H1 (cell line): ENCODE measurements at regions not wholly inside any gene's neighbourhood (a gene's known extent, or its start where the extent isn't known, plus 50 kb on each side); places are given as distances from the start of the nearest gene placed in this dataset.

Experiments used
- CTCF ChIA-PET: fragments of 300-600 bp; sonication (Branson Sonifier 250); formaldehyde crosslinking; loops from one replicate; lab custom pipeline; 2021; ENCODE audit not compliant: partially characterized antibody; lab: Charles Lee
- POLR2A ChIA-PET: fragments of 300-600 bp; sonication (Branson Sonifier 250); formaldehyde crosslinking; loops from one replicate; lab custom pipeline; 2021; ENCODE audit warnings: inconsistent platforms; ENCODE audit not compliant: partially characterized antibody; lab: Charles Lee
- DNase-seq, 2 experiments: peaks; one replicate each; pipeline versions ENCODE4 v3.0.0 to v3.0.0-alpha.2; 2010 to 2022; ENCODE audit warnings: low spot score in 2 of 2, low read depth in 1 of 2, mixed read lengths in 1 of 2
- FAIRE-seq: peaks from 2 replicates; lab custom pipeline; 2011; peaks lifted over from hg19 to GRCh38; lab: Jason Lieb, UNC
- H2AFZ ChIP-seq: 2 replicates; pipeline ENCODE4 v1.8.1; 2012; ENCODE audit warnings: low read length, inconsistent platforms
- H2AK5ac ChIP-seq: 2 replicates; pipeline ENCODE4 v1.6.1; 2013; ENCODE audit warnings: low read depth, low read length
- H2BK120ac ChIP-seq: replicated peaks from 2 replicates; pipeline ENCODE3; 2013; ENCODE audit warnings: low read depth, low read length, inconsistent platforms
- H2BK12ac ChIP-seq: 2 replicates; pipeline ENCODE4 v1.6.1; 2013; ENCODE audit warnings: low read depth, low read length
- H2BK15ac ChIP-seq: 2 replicates; pipeline ENCODE4 v1.6.1; 2013; ENCODE audit warnings: low read length
- H2BK20ac ChIP-seq: 2 replicates; pipeline ENCODE4 v1.6.1; 2013; ENCODE audit warnings: low read length
- H2BK5ac ChIP-seq: 2 replicates; pipeline ENCODE4 v1.6.1; 2013; ENCODE audit warnings: low read depth, low read length
- H3K14ac ChIP-seq: 2 replicates; pipeline ENCODE4 v1.6.1; 2013; ENCODE audit warnings: inconsistent platforms; ENCODE audit not compliant: insufficient read length
- H3K18ac ChIP-seq: 2 replicates; pipeline ENCODE4 v1.6.1; 2013; ENCODE audit warnings: low read length; ENCODE audit errors: extremely low read depth
- H3K23ac ChIP-seq: 2 replicates; pipeline ENCODE4 v1.6.1; 2013; ENCODE audit warnings: inconsistent platforms; ENCODE audit not compliant: insufficient read length
- H3K23me2 ChIP-seq: 2 replicates; pipeline ENCODE4 v1.6.1; 2013; ENCODE audit warnings: low read depth, low read length
- H3K27ac ChIP-seq: 2 replicates; pipeline ENCODE4 v1.6.1; 2011; ENCODE audit warnings: low read depth, low read length, inconsistent platforms
- H3K27me3 ChIP-seq, 4 experiments: replicated peaks in 1 of 4; 1 replicate in 1 of 4; 2 replicates in 3 of 4; pipeline versions ENCODE4 v1.6.1 to v1.8.1; 2011 to 2013; ENCODE audit warnings: low read length in 3 of 4, mild to moderate bottlenecking in 3 of 4, inconsistent platforms in 2 of 4, mixed read lengths in 2 of 4, moderate library complexity in 1 of 4; ENCODE audit not compliant: control insufficient read depth in 3 of 4, insufficient read depth in 3 of 4; ENCODE audit errors: extremely low read depth in 1 of 4
- H3K36me3 ChIP-seq, 4 experiments: 2 replicates each; pipeline versions ENCODE4 v1.6.1 to v1.8.1; 2011 to 2013; ENCODE audit warnings: mild to moderate bottlenecking in 4 of 4, low read length in 3 of 4, moderate library complexity in 2 of 4, control low read depth in 1 of 4, inconsistent platforms in 1 of 4; ENCODE audit not compliant: insufficient read depth in 4 of 4, control insufficient read depth in 2 of 4
- H3K4ac ChIP-seq: replicated peaks from 2 replicates; pipeline ENCODE3; 2013; ENCODE audit warnings: low read length, low read depth, mixed read lengths, inconsistent platforms; ENCODE audit not compliant: insufficient read length
- H3K4me1 ChIP-seq, 4 experiments: replicated peaks in 1 of 4; 1 replicate in 1 of 4; 2 replicates in 3 of 4; pipeline versions ENCODE4 v1.6.1 to v1.8.1; 2011 to 2013; ENCODE audit warnings: low read length in 3 of 4, inconsistent platforms in 2 of 4, mixed read lengths in 1 of 4; ENCODE audit not compliant: insufficient read depth in 4 of 4, control insufficient read depth in 3 of 4
- H3K4me2 ChIP-seq, 2 experiments: 2 replicates each; pipeline versions ENCODE4 v1.6.1 to v1.8.1; 2011 to 2013; ENCODE audit warnings: low read depth in 2 of 2, low read length in 2 of 2, control low read depth in 1 of 2, inconsistent platforms in 1 of 2, mild to moderate bottlenecking in 1 of 2; ENCODE audit not compliant: insufficient read depth in 1 of 2
- H3K4me3 ChIP-seq, 4 experiments: fragments of 200-600, 300-600 bp in 1 of 4; sonication (generic), shearing (Covaris generic), sonication (Bioruptor Twin) in 1 of 4; 2 replicates each; pipeline versions ENCODE4 v1.5.1 to v1.8.1; 2011 to 2016; ENCODE audit warnings: low read length in 4 of 4, low read depth in 3 of 4, control low read depth in 2 of 4, inconsistent platforms in 2 of 4, mild to moderate bottlenecking in 2 of 4, mixed read lengths in 1 of 4, moderate library complexity in 1 of 4; ENCODE audit not compliant: insufficient read depth in 2 of 4; ENCODE audit errors: extremely low read depth in 1 of 4
- H3K56ac ChIP-seq: replicated peaks from 2 replicates; pipeline ENCODE3; 2013; ENCODE audit warnings: low read depth, mild to moderate bottlenecking, mixed read lengths, low read length, inconsistent platforms; ENCODE audit not compliant: insufficient read length
- H3K79me1 ChIP-seq: 2 replicates; pipeline ENCODE4 v1.6.1; 2013; ENCODE audit warnings: low read depth, low read length, control low read depth
- H3K79me2 ChIP-seq, 2 experiments: 2 replicates each; pipeline versions ENCODE4 v1.6.1 to v1.8.1; 2012 to 2013; ENCODE audit warnings: low read length in 2 of 2, mild to moderate bottlenecking in 2 of 2, inconsistent platforms in 1 of 2; ENCODE audit not compliant: insufficient read depth in 2 of 2, control insufficient read depth in 1 of 2
- H3K9ac ChIP-seq, 4 experiments: replicated peaks in 1 of 4; 1 replicate in 1 of 4; 2 replicates in 3 of 4; pipeline versions ENCODE4 v1.6.1 to v1.8.1; 2011 to 2013; ENCODE audit warnings: low read depth in 3 of 4, low read length in 3 of 4, control low read depth in 2 of 4, mild to moderate bottlenecking in 2 of 4, moderate library complexity in 2 of 4, inconsistent platforms in 1 of 4; ENCODE audit errors: extremely low read depth in 1 of 4
- H3K9me3 ChIP-seq, 2 experiments: 2 replicates each; pipeline versions ENCODE4 v1.6.1 to v1.8.1; 2012 to 2013; ENCODE audit warnings: mild to moderate bottlenecking in 2 of 2, moderate library complexity in 2 of 2, control low read depth in 1 of 2, inconsistent platforms in 1 of 2, low read depth in 1 of 2, low read length in 1 of 2, mixed read lengths in 1 of 2; ENCODE audit not compliant: insufficient read depth in 2 of 2
- H4K20me1 ChIP-seq, 2 experiments: replicated peaks in 1 of 2; 2 replicates each; pipeline versions ENCODE3 to v1.8.1; 2011 to 2013; ENCODE audit warnings: inconsistent platforms in 2 of 2, low read length in 2 of 2, mild to moderate bottlenecking in 1 of 2; ENCODE audit not compliant: insufficient read depth in 2 of 2, control insufficient read depth in 1 of 2
- H4K5ac ChIP-seq: 2 replicates; pipeline ENCODE4 v1.6.1; 2013; ENCODE audit warnings: low read length, low read depth, mixed read lengths, inconsistent platforms; ENCODE audit not compliant: insufficient read length
- H4K8ac ChIP-seq: 2 replicates; pipeline ENCODE4 v1.8.0; 2013; ENCODE audit warnings: mild to moderate bottlenecking, moderate library complexity, low read length, inconsistent platforms; ENCODE audit not compliant: insufficient read depth; ENCODE audit errors: extremely low read depth
- H4K91ac ChIP-seq: replicated peaks from 2 replicates; pipeline ENCODE3; 2013; ENCODE audit warnings: low read length, mixed read lengths, inconsistent platforms; ENCODE audit not compliant: insufficient read length
- BRCA1 ChIP-seq: IDR thresholded peaks from 2 replicates; pipeline ENCODE4 v1.6.1; 2012; ENCODE audit warnings: low read depth, low read length, improper control_type of control experiment
- GABPA ChIP-seq: IDR thresholded peaks from 2 replicates; pipeline ENCODE4 v1.6.1; 2011; ENCODE audit warnings: mild to moderate bottlenecking, low read length, moderate library complexity, borderline replicate concordance; ENCODE audit not compliant: insufficient read depth
- KDM4A ChIP-seq: IDR thresholded peaks from one replicate; pipeline ENCODE4 v1.7.1; 2012; ENCODE audit warnings: low read depth, mild to moderate bottlenecking, moderate library complexity, low read length, inconsistent platforms; ENCODE audit not compliant: severe bottlenecking
- MAFK ChIP-seq: IDR thresholded peaks from 2 replicates; pipeline ENCODE4 v1.6.1; 2012; ENCODE audit warnings: low read depth, mild to moderate bottlenecking, improper control_type of control experiment, low read length
- POU5F1 ChIP-seq: IDR thresholded peaks from 2 replicates; pipeline ENCODE4 v1.6.1; 2011; ENCODE audit warnings: low read depth, mild to moderate bottlenecking, low read length, moderate library complexity
- RBBP5 ChIP-seq: IDR thresholded peaks from 2 replicates; pipeline ENCODE4 v1.7.1; 2012; ENCODE audit warnings: low read depth, mild to moderate bottlenecking, inconsistent platforms, low read length, moderate library complexity, borderline replicate concordance
- RFX5 ChIP-seq: IDR thresholded peaks from 2 replicates; pipeline ENCODE4 v1.6.1; 2011; ENCODE audit warnings: low read depth, low read length, improper control_type of control experiment, borderline replicate concordance
- TCF12 ChIP-seq: IDR thresholded peaks from 2 replicates; pipeline ENCODE4 v1.6.1; 2011; ENCODE audit warnings: low read depth, mild to moderate bottlenecking, low read length
- YY1 ChIP-seq: IDR thresholded peaks from 2 replicates; pipeline ENCODE4 v1.6.1; 2011; ENCODE audit warnings: low read depth, mild to moderate bottlenecking, low read length
- ZNF274 ChIP-seq: IDR thresholded peaks from 2 replicates; pipeline ENCODE4 v1.7.0; 2012; ENCODE audit warnings: low read length, borderline replicate concordance; ENCODE audit errors: extremely low read depth
- WGBS, 2 experiments: shearing (Covaris generic) in 1 of 2; methylation state at CpG; one replicate each; pipeline versions ENCODE4 v1.1.6 to v1.1.7; 2013 to 2015; ENCODE audit warnings: low lambda C conversion rate in 2 of 2, mixed read lengths in 2 of 2, inconsistent platforms in 1 of 2, low coverage in 1 of 2, missing lambda C conversion rate in 1 of 2; ENCODE audit not compliant: insufficient replicate concordance in 2 of 2, insufficient coverage in 1 of 2, insufficient read length in 1 of 2; ENCODE audit errors: extremely low coverage in 1 of 2, missing lambda C conversion rate in 1 of 2; 5-methylcytosine and 5-hydroxymethylcytosine counted together
- TF ChIP-seq, protein P1 (sequence below): IDR thresholded peaks from 2 replicates; pipeline ENCODE4 v1.6.1; 2011; ENCODE audit warnings: low read length, improper control_type of control experiment

DNA sequence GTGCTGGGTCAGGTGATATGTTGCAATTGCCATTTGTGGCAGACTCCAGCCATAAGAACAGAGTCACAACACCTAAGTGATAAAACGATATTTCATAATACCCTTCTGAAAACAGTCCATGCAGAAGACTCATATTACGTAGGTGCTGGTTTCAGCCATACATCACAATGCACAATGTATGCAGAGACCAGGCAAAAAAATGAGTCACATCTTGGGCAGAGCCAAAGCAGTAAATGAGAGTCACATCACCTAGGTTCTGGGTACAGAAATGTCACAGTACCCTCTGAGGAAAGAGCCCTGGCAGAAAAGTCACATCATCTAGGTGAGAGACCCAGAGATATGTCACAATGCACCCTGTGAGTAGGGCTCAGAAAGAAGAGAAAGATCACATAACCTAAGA is 125.2 kb upstream of the ZNF91 start:
- H4K5ac ChIP-seq, result no peak overlapping the region
- no peak overlapping the region for H3K14ac ChIP-seq
- no peak overlapping the region for H3K23ac ChIP-seq
- H2BK120ac ChIP-seq, result no peak overlapping the region
- no peak overlapping the region for H3K4me2 ChIP-seq
- no peak overlapping the region for H3K4me3 ChIP-seq
- no peaks in the 10 kb centered on the region for H3K79me1 ChIP-seq
- H3K27ac ChIP-seq, result no peak overlapping the region
- DNase-seq (no peak), FAIRE-seq (no peak)
- no peak overlapping the region for H3K56ac ChIP-seq
- H2AK5ac ChIP-seq, result no peak overlapping the region
- H3K9ac ChIP-seq, result no peak overlapping the region
- no peaks in the 10 kb centered on the region for H3K27me3 ChIP-seq
- no peaks in the 10 kb centered on the region; the same call in 1 of the 2 replicates for H3K23me2 ChIP-seq
- peaks cover 45 to 79% of the 10 kb centered on the region in 2 experiments for H3K9me3 ChIP-seq
- no peaks in the 10 kb centered on the region for H3K4me1 ChIP-seq
- H2BK15ac ChIP-seq, result no peak overlapping the region
- 87% methylated on average over 2 of the region's 2 CpGs; no CpG with 5 or more reads in 1 of the 2 experiments for WGBS, 2 experiments
- no peak overlapping the region for H4K8ac ChIP-seq
- no peak overlapping the region for H2BK5ac ChIP-seq
- CTCF ChIA-PET, result no interaction called here
- no peak overlapping the region for H4K91ac ChIP-seq
- TF ChIP-seq GABPA (no peak), POU5F1 (no peak), RFX5 (no peak), ZNF274 (no peak), BRCA1 (no peak), YY1 (no peak), MAFK (no peak), KDM4A (no peak), RBBP5 (no peak), TCF12 (no peak)
- TF ChIP-seq, protein P1, sequence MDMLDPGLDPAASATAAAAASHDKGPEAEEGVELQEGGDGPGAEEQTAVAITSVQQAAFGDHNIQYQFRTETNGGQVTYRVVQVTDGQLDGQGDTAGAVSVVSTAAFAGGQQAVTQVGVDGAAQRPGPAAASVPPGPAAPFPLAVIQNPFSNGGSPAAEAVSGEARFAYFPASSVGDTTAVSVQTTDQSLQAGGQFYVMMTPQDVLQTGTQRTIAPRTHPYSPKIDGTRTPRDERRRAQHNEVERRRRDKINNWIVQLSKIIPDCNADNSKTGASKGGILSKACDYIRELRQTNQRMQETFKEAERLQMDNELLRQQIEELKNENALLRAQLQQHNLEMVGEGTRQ, result no peak
- H2BK20ac ChIP-seq, result no peak overlapping the region
- no peak overlapping the region for H3K18ac ChIP-seq
- no peaks in the 10 kb centered on the region for H3K79me2 ChIP-seq
- POLR2A ChIA-PET, result no interaction called here
- no peak overlapping the region for H3K4ac ChIP-seq
- H2BK12ac ChIP-seq, result no peak overlapping the region
- H3K36me3 ChIP-seq, result no peaks in the 10 kb centered on the region
- H2AFZ ChIP-seq, result no peak overlapping the region
- H4K20me1 ChIP-seq, result no peaks in the 10 kb centered on the region
